ENCODE measurements at regions not wholly inside any gene's neighbourhood (a gene's known extent, or its start where the extent isn't known, plus 50 kb on each side); places are given as distances from the start of the nearest gene placed in this dataset.
"Not testable (repeated sequence)": the region's sequence is repeated elsewhere in the genome, so short reads cannot be mapped to it uniquely, and the experiment has no call there.

DNA sequence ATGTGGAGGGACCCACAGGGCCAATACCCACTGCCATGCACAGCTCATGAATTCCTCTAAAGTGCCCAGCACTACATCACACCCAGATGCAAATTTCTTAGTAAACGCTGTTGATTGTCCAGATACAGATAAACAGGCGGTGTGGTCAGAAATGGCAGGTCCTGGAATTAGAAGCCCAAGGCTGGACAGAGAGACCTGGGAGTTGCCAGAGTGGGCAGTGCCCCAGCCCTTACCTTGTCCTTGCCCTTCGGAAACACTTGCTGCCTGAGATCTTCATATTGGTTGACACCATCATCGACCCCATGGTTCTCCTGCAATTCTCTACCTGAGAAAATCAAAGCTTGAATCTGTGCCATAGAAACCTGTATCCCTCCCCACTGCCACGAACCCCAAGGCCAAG is 149.3 kb upstream of the ETV3 start:
- DNase-seq, result no peak

DNA sequence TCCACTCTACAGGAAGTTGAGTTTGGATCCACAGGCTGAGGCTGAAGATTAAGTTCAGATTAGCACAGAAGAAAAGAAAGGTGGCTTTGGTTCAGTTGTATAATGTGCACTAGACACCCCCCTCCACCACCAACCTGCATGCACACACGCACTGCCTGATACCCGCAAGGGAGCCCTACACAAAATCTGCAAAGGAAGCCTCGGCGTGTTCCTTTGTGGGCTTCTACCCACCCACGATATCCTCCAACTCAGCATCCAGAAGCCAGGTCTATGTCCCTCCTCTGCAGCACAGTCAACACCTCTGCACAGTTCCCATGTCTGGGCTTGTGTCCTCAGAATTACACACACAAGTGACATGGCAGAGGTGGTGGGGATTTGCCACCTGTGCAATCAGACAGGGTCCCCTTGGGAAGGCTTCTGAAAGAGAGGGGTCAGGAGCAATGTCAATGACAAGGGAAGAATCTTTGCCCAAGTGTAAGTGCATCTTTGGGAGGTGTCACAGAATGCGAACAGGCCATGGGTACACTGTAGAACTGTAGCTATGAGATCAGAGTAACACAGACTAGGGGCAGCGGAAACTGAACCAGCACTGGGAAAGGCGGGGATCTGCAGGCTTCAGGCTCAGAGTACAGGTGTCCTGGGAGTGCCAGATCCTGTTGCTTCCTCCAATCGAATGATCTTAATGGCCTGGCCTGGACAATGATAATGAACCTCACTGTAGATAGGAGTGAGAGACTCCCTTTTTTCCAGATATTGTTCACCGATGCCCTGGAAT is 148.6 kb upstream of the ETV3 start:
- no peak for DNase-seq

- DNase-seq, result no peak
Measured at GRCh38 chr1:157286096-157286495, 147.9 kb upstream of the ETV3 start.

GRCh38 chr1:157284451-157284850 is 146.3 kb upstream of the ETV3 start:
- DNase-seq, result no peak

- no peak for DNase-seq
Measured at GRCh38 chr1:157279802-157280140, 141.6 kb upstream of the ETV3 start.

GRCh38 chr1:157279138-157279801 is 141.1 kb upstream of the ETV3 start:
- DNase-seq, result no peak

GRCh38 chr1:157278383-157279137 is 140.4 kb upstream of the ETV3 start:
- DNase-seq, result no peak

DNA sequence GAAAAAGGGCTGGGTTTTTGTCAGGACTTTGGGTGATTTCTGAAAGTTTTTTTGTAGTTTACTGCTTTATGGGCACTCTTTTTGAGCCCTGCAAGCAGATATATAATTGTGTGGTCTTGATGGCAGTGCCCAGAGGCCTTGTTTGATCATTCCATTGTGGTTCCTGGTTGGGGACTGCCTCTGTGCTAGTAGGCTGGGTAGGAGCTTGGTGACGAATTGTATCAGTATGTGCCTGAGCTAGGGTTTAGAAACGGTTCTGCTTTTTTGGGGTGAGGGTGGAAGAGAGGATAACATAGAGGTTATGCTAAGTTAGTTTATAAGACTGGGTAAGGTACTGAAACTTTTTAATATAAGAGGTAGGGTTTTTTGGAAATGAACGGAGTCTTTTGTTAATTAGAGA is 139.7 kb upstream of the ETV3 start:
- DNase-seq, result no peak

- no peak for DNase-seq
Measured at GRCh38 chr1:157277281-157277680, 139.1 kb upstream of the ETV3 start.

- no peak for DNase-seq
Measured at GRCh38 chr1:157274698-157275534, 136.7 kb upstream of the ETV3 start.

GRCh38 chr1:157272729-157273524 is 134.7 kb upstream of the ETV3 start:
- DNase-seq, result no peak

DNA sequence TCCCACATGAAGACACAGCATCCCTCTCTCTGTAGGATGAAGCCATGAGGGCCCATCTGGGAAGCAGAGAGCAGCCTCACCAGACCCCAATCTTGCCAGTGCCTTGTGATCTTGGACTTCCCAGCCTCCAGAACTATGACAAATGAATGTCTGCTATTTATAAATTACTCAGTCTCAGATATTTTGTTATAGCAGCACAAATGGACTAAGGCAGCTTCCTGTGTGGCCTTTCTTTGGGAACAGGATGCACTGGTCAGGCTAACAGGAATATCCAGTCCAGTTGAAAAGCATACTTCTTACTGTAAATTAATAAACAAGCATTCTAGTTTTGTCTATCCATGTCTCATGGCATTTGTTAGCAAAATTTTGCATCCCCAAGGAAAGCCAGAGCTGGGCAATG is 134.1 kb upstream of the ETV3 start:
- DNase-seq, result no peak

- DNase-seq, result no peak
Measured at GRCh38 chr1:157270705-157271274, 132.6 kb upstream of the ETV3 start.

DNA sequence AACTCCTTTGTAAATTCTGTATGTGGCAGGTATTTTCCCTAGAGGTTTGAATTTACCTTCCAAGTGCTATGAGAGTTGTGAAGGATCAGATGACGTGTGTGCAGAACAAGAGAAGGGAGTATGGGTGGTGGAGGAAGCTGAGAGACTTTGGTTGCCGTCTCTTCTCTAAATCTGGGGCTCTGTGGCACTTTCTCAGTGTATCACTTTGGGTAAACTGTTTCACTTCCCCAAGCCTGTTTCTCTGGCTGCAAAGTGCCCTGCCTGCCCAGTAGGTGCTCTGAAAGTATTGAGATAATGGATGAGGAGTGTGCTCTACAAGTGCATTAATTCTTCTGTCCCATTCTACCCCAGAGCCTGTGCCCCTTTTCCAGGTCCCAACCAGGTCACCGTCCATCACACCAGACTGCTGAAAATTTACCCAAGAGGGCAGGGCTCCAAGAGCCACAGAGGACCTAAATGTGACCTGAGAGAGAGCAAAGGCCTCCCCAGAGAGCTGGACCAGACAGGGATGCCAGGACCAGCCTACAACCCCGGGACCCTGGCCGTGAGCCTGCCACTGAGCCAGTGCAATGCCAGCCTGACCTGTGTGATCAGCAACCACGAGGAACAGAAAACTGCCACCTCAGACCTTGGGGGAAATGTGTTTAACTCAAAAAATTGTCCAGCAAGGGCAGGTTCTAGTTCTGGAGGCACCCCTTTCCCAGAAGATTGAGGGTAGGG is 131.6 kb upstream of the ETV3 start:
- no peak for DNase-seq

- no peak for DNase-seq
Measured at GRCh38 chr1:157262891-157263290, 124.7 kb upstream of the ETV3 start.

DNA sequence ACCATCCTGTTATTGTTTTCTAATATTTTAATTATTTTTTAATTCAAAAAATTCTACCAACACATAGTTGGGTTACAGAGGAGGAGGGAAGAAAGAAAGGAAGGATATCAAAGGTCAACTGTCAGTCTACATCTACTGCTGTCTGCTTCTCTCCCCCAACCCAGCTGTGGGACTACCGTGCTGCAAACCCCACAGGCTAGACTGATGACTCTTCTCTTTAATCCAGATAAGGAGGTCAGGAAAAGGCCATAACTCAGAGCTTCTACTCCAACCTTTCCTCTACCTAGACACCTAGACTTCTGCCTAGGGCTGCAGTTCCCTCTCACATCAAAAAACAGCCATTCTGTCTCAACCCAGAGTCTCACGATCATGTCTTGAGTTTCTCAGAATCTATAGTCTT is 124.2 kb upstream of the ETV3 start:
- no peak for DNase-seq

DNA sequence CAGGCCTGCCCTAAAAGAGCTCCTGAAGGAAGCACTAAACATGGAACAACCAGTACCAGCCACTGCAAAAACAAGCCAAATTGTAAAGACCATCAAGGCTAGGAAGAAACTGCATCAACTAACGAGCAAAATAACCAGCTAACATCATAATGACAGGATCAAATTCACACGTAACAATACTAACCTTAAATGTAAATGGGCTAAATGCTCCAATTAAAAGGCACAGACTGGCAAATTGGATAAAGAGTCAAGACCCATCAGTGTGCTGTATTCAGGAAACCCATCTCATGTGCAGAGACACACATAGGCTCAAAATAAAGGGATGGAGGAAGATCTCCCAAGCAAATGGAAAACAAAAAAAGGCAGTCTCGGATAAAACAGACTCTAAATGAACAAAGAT is 117.7 kb upstream of the ETV3 start:
- DNase-seq, result not testable (repeated sequence)

DNA sequence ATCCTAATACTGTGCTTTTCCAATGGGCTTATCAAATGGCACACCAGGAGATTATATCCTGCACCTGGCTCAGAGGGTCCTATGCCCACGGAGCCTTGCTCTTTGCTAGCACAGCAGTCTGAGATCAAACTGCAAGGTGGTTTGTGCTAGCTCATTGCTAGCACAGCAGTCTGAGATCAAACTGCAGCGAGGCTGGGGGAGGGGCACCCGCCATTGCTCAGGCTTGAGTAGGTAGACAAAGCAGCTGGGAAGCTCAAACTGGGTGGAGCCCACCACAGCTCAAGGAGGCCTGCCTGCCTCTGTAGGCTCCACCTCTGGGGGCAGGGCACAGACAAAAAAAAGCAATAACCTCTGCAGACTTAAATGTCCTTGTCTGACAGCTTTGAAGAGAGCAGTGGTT is 116.0 kb upstream of the ETV3 start:
- DNase-seq, result not testable (repeated sequence)

- DNase-seq, result no peak
Measured at GRCh38 chr1:157252473-157252872, 114.3 kb upstream of the ETV3 start.

DNA sequence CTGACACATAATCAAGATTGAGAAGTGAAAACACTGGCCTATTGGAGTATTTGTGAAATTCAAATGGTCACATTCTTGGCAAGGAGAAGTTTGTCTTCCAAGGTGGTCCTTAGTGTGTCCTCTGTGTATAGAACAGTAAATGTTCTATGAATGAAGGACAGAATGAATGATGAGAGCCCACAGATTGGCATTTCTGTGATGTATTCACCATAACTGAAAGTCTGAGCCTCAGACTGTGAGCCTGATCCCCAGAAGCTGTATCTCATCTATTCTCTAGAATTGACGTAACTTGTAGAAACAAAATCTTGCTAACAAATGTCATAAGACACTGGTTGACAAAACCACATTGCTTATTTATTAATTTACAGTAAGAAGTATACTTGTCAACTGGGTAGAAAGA is 111.5 kb upstream of the ETV3 start:
- no peak for DNase-seq

- no peak for DNase-seq
Measured at GRCh38 chr1:157249326-157249725, 111.1 kb upstream of the ETV3 start.

Data from T1000 (cell line).